ENCODE measurements at regions not wholly inside any gene's neighbourhood (a gene's known extent, or its start where the extent isn't known, plus 50 kb on each side); places are given as distances from the start of the nearest gene placed in this dataset.
A peak's percentile ranks its signal among the peaks of the same experiment; 100 is the strongest.

- no peak for TF ChIP-seq ZNF121 (CRISPR knock-in tag; conservative IDR thresholded peaks at IDR 0.05)
- no peak for TF ChIP-seq MAX (CRISPR knock-in tag; IDR thresholded peaks at IDR 0.05)
- no peak for TF ChIP-seq ZNF76 (CRISPR knock-in tag; IDR thresholded peaks at IDR 0.05; ENCODE audit: borderline replicate concordance)
These were observed 175.1 kb upstream of the PIEZO2 start (continued) for GRCh38 chr18:11324510-11324909.

- Histone ChIP-seq H4K20me1 (replicated peaks; ENCODE audit: control insufficient read depth, insufficient read depth, low read length) (no peaks in the 10 kb centered on the region), H3K36me3 (ENCODE audit: control insufficient read depth, insufficient read depth, low read length) (no peaks in the 10 kb centered on the region), H3K4me3 (no peak overlapping the region), H3K4me1 (replicated peaks in 1 of 2; ENCODE audit: control insufficient read depth in 2 of 2, insufficient read depth in 2 of 2, low read length in 2 of 2) (no peaks in the 10 kb centered on the region), H3K27me3 (ENCODE audit: control insufficient read depth in 2 of 2, insufficient read depth in 2 of 2, low read length in 2 of 2) (no peaks in the 10 kb centered on the region), H3K4me2 (ENCODE audit: insufficient read depth, low read length) (no peak overlapping the region), H3K79me2 (ENCODE audit: control insufficient read depth, insufficient read depth, low read length) (no peaks in the 10 kb centered on the region), H2AFZ (ENCODE audit: low read depth, low read length) (no peak overlapping the region), H3K9me1 (ENCODE audit: control insufficient read depth, insufficient read depth, low read length) (no peaks in the 10 kb centered on the region), H3K27ac (ENCODE audit: extremely low read depth, low read depth, low read length) (no peak overlapping the region), H3K9ac (ENCODE audit: insufficient read depth in 1 of 2, low read depth in 2 of 2, low read length in 2 of 2) (no peak overlapping the region), H3K9me3 (replicated peaks; ENCODE audit: control insufficient read depth, insufficient read depth, low read depth, low read length) (no peaks in the 10 kb centered on the region)
- DNase-seq (ENCODE audit: extremely low read depth in 1 of 4, low spot score in 3 of 4) (no peak), ATAC-seq (no peak; the same call in 1 of the 3 replicates), FAIRE-seq (no peak)
- in situ Hi-C loops (cut with MboI) (no loop called here), intact Hi-C loops (cut with micrococcal nuclease) (no loop called here)
- no TSS peak for BruUV-seq (replicated peaks)
- ChIA-PET CTCF (ENCODE audit: low intra/inter-chr PET ratio) (no interaction called here), POLR2A (no interaction called here)
- 0% methylated on average over 11 of the region's 11 CpGs for WGBS (ENCODE audit: insufficient coverage, low coverage, missing lambda C conversion rate)
- peak; percentile 58 for TF ChIP-seq FOSL1 (tag; conservative IDR thresholded peaks at IDR 0.05)
- TF ChIP-seq SRSF9 (IDR thresholded peaks at IDR 0.05; ENCODE audit: borderline replicate concordance, low read depth, low read length), result no peak
- TF ChIP-seq ARID1B (IDR thresholded peaks at IDR 0.05), result 0 out of 2 replicates have a peak, but pooled peaks have one; percentile 20
- no peak for TF ChIP-seq SMC3 (conservative IDR thresholded peaks at IDR 0.05; ENCODE audit: insufficient read depth, low read depth, low read length)
- no peak for TF ChIP-seq PPARD (CRISPR knock-in tag; IDR thresholded peaks at IDR 0.05)
- 0 out of 2 replicates have a peak, but pooled peaks have one; percentile 19 for TF ChIP-seq JUND (IDR thresholded peaks at IDR 0.05; ENCODE audit: borderline replicate concordance, low read depth, low read length)
- TF ChIP-seq JUND (tag; IDR thresholded peaks at IDR 0.05; ENCODE audit: borderline replicate concordance, low read depth, low read length), result peak; percentile 12; the same call in 1 of the 3 replicates
- no peak for TF ChIP-seq RBM22 (IDR thresholded peaks at IDR 0.05; ENCODE audit: low read depth, low read length, poor library complexity, severe bottlenecking)
- TF ChIP-seq USF2 (CRISPR knock-in tag; IDR thresholded peaks at IDR 0.05), result peak; percentile 15; the same call in 1 of the 2 replicates
- TF ChIP-seq CXXC5 (CRISPR knock-in tag; IDR thresholded peaks at IDR 0.05), result no peak
These were observed 174.0 kb upstream of the PIEZO2 start for GRCh38 chr18:11323359-11323819.

Data from K562 (cell line).